Activated naive CD4-positive, alpha-beta T cell treated with anti-CD3 and anti-CD28 coated beads, Interleukin-2, amount 50 U/mL, for 16 hours (primary cell): ENCODE measurements at regions not wholly inside any gene's neighbourhood (a gene's known extent, or its start where the extent isn't known, plus 50 kb on each side); places are given as distances from the start of the nearest gene placed in this dataset.

Source experiments
- DNase-seq: peaks from one replicate; pipeline ENCODE4 v3.0.0-alpha.2; 2020

DNA sequence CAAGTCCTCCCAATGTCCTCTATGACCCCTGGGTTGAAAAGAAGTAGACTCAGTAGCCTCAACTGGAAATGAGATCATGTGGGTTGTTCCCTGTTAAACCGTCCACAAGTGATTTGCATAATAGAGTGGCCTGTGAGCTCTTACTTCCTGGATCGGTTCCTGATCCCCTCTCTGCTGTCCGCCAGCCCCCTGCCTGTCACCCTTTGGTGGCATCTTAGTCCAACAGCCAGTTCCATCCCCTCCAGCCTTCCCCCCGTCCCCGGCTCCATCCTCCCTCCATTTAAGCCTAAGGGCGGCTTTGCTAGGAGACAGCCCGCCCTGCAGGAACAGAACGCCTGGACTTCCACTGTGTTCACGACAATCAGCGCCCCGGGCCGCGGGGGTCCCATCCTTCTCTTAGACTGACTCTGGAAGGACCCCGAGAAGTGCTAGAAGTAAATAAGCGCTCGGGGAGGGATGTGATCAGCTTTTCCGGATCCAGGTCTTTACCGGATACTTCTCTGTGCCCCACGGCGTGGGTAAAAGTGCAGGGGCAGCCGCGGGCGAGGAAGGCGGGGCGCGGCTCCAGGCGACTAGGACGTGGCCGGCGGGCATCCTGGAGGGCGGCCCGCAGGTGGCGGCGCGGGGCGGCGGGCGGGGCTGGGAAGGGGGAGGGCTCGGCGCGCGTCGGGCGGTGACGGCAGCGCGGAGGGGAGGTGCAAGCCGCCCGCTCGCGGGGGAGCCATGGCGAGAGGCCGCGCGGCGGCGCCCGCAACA lies 51.2 kb upstream of the ULK4 start:
- peak; percentile 74 for DNase-seq

DNA sequence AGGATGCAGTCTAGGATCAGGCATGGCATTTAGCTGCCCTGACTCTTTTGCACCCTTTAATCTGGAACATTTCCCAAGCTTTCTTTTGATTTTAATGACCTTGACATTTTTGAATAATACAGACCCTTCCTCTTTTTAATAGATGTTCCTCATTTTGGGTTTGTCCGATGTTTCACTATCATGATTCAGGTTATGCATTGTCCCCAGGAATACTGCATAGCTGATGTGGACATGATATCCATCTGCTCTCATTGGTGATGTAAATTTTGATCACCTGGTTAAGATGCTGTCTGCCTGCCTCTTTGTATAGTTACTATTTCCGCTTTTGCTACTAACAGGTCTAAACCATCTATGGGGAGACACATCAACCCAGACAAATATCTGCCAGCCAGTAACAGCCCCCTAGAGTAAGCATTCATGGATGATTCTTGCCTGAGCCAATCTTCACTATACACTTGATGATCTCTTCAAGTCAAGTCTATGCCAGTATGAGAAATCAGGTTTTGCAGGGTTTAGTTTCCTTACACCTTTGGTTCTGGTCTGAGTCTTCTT lies 50.6 kb upstream of the ULK4 start:
- DNase-seq = no peak
